ENCODE measurements at regions not wholly inside any gene's neighbourhood (a gene's known extent, or its start where the extent isn't known, plus 50 kb on each side); places are given as distances from the start of the nearest gene placed in this dataset.
"Not testable (repeated sequence)": the region's sequence is repeated elsewhere in the genome, so short reads cannot be mapped to it uniquely, and the experiment has no call there.

DNA sequence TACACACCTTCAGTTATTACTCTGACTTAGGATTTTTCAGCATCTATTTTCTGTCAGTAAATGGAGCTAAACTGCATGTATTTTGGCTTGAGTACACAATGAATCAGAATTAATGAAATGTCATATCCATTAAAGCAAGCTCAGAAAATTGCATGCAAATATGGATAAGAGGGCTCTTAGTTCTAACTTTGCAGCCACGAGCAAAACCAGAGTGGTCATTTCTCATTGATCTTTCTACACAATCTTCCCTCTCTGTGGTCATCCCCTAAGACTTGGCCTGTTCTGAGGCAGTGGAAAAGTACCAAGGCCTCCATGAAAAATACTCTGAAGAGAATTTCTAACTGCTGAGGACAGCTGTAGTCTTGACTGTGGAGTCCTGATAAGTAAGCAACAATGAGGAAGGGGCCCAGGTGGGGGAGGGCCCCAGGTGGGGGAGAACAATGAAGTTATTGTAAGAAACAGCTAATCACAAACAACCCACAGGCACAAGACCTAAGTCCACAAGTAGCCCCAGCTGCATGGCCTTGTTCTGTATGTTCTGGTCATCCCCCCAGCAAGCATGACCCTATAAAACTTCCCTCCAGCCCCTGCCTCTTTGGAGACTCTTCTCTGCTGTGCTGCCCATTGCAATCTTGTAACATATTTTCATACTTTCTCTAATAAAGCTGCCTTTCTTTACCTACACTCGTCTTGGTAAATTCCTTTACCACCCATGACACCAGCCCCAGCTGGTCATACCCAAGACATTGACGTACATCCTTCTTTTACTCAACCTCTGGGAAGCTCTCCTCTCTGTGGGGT is 230.3 kb downstream of the TDRD15 start:
- DNase-seq, result no peak

DNA sequence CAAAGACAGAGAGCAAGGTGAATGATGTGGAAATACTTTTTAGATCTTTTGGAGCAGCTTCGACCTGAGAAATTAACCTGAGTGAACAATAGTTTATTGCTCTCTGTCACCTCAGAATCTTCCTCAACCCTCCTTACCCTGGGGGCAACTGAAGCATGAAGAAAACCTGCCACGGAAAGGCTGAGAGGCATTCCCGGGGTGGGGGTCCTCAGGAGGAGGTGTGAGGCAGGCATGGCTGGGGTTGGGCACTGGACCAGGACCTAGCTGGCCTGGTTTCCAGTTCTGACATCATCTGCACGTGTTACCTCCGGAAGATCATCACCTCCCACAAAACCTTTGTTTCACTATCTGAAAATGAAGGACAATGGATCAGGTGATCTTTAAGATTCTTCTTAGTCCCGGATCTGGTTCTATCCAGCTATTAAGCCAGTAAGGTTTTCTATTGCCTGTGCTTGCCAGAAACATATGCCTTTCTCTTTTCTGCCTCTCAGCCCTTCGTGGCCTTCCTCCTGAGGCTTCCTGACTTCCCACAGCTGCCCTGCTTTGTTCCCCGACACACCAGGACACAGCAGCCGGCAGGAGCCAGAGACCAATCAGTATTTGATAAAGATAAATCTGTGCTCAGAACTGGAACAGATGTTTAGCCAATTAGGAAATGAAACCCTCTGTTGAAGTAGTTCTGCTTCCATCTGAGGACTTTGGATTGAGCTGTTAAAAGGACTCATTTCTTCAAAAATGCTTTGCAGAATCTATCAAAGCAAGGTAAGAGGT is 232.5 kb downstream of the TDRD15 start:
- DNase-seq, result peak; percentile 66

DNA sequence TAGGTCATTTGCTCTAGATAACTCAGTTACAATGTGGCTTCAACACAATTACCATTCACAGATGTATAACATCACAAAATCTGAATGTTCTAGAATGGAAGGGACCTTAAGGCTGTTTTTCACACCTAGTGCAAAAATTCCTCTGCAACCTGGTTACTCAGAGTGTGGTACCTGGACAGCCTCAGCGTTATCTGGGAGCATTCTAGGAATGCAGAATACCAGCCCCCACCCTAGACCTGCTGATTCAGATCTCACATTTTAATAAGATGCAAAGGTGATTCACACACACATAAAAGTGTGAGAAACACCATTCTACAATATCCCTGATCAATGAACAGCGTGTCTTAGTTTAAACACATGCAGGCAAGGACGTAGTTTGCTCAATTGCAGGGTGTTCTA is 233.1 kb downstream of the TDRD15 start:
- DNase-seq, result no peak

DNA sequence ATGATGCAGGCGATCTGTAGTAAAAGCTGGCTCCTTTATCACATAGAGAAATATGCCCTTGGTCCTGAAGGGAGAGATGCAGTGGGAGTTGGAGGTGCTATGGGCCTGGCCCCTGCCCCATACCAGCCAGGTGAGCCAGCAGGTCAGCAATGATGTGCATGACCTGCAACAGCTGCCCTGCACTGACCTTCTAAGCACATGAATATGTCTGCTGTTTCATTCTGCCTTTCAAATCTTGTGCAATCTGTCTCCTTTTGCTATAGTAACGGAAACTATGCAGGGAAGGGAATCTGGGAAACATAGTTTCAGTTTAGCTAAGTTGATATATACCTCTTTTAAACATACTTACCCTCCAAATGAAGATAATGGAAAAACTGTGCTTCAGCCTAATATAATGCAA is 235.2 kb downstream of the TDRD15 start:
- DNase-seq, result no peak

DNA sequence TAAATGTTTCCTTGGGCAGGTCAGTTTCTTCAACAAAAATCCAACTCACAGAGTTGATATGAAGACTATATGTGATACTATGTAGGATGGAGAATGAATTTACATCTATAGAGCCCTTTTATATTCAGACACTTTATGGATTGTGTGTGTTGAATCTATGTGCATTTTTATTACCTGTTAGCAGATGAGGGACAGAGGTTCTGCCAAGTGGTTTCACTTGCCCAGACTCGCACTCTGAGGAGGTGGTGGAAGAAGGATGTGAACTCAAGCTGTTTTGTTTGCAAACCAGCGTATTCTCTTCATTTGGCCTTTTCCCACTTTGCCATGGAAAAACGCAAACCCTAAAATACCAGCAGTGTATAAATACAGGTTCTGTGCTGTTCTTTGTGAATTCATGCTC is 237.6 kb downstream of the TDRD15 start:
- no peak for DNase-seq

DNA sequence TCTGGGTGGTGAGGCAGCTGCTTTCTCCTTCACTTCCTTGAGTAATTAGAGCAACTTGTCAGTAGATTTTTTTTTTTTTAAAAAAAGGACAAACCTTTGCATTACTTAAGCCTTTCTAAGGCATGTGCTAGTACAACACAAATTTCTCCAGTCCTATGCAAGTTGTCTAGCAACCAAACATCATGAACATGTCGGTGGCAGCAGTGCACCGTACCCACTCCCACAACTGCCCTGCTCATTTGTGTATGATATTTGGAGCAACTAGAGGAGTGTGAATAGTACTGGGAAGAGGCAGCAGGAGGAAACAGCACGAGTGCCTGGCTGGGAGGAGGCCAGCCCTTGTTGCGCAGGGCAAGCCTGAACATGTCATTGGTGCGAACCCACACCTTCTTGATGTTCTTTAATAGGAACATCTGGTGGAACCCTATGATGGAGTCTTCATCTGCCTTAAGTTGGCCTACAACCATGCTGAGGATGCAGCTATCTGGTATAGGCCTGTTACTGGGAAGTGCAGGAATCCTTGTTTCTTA is 238.3 kb downstream of the TDRD15 start:
- no peak for DNase-seq

DNA sequence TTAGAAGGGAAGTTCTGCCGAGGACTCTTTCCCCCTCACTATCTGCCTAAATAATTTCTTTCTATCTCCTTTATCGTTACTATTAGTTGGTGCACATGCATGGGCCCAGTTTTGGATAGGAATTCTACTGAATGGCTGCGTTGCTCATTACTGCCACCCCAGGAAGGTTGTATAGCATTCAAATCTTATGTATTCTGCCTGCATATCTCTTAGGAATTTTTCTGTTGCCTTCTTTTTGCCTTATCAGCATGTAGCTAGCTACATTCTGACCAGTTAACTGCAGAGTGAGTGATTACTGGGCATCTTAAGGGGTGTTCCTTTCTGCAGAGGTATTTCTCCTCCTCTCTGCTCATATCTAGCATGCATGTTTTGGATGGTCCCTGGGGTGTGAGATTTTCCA is 239.6 kb downstream of the TDRD15 start:
- DNase-seq, result peak; percentile 4

DNA sequence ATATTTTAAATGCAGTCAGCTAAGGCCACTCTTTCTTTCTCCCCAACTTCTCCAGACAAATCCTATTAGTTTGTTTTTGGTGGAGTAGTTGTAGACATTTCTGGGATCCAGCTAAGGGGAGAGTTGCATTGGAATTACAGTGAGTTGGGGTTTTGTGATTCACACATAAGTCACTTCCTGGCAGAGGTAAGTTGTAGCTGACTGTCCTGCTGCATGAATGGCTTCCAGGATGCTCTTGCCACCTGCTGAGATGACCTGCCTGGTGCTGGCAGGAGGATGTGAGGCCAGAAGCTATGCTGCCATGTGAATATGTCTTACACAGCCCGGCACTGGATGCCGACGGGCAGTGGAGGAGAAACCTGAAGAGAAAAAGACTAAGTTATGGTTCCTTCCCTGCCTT is 243.7 kb downstream of the TDRD15 start:
- DNase-seq, result no peak

DNA sequence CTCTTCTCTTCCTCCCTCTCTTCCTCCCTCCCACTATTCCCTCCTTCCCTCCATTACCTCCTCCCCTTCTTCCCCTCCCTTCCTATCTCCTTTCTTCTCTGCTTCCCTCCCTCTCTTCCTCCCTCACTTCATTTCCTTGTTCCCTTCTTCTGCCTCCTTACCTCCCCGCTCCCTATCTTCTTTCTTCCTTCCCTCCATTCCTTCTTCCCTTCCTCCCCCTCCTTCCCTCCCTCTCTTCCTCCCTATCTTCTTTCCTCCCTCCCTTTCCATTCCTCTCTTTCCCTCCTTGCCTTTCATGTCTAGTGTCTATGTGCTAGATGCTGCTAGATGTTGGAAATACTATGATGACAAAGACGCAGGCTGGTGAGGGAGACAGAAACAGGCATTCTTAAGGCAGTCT is 246.0 kb downstream of the TDRD15 start:
- no peak for DNase-seq

DNA sequence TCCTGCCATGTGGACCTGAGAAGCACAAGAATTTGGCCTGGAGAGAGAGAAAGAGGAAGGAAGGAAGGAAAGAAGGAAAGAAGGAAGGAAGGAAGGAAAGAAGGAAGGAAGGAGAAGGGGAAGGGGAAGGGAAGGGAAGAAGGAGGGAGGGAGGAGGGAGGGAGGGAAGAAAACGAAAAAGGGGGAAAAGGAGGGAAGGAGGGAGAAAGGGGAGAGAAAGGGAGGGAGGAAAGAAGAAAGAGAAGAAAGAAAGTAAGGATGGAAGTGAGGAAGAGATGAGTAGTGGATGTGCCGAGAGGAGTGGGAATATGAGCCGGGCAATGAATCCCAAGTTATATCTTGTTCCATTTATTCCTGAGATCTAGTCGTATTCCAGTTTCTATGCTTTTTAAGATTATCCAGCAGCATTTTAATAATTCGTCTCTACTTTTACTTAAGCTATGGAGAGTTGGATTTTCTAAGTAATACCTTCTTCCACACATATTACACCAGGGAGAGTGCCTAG is 247.8 kb downstream of the TDRD15 start:
- no peak for DNase-seq

DNA sequence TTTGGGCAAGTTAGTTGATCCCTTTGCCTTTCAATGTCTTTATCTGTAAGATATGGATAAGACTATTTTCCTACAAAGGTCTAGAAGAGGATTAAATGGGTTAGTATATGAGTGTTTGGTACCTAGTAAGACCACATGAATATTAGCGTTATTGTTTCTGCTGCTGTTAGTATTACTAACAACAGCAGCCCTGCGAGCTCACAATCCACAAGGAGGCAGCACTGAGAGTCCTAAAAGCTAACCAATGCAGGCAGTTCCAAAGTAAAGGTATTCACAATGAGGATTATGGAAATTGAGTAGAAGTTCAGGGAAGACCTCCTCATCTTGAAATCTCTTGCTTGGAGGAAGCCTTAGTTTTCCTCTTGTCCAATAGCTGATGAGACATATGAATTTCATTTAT is 248.9 kb downstream of the TDRD15 start:
- DNase-seq, result peak; percentile 67

DNA sequence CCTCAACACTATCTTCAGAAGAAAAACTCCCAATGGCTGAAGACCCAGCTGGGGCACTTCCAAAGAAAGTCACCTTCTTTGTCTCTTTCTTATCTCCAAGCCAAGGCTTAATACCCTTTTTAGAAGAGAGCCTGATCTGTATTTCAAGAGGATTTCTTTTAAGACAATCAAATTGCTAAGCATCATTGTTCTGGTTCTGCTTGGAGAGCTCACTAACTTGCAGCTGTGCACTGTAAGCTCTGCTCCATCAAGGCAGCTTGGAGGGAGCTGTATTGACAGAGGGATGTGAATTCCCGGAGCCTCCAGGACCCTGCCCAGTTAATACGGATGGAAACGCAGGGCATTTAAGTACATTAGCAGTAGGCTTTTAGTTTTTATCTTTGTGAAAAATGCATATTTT is 253.1 kb downstream of the TDRD15 start:
- DNase-seq, result peak; percentile 62

DNA sequence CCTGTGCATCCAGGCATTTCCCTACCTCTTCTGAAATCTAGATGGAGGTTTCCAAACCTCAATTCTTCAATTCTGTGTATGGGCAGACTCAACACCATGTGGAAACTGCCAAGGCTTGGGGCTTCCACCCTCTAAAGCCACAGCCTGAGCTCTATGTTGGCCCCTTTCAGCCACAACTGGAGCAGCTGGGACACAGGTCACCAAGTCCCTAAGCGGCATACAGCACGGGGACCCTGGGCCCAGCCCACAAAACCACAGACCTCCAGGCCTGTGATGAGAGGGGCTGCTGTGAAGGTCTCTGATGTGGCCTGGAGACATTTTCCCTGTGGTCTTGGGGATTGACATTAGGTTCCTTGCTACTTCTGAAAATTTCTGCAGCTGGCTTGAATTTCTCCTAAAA is 255.4 kb downstream of the TDRD15 start:
- DNase-seq, result no peak

DNA sequence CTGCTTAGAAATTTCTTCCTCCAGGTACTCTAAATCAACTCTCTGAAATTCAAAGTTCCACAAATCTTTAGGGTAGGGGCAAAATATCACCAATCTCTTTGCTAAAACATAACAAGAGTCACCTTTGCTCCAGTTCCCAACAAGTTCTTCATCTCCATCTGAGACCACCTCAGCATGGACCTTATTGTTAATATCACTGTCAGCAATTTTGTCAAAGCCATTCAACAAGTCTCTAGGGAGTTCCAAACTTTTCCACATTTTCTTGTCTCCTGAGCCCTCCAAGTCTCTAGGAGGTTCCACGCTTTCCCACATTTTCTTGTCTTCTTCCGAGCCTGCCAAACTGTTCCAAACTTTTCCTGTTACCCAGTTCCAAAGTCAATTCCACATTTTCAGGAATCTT is 255.9 kb downstream of the TDRD15 start:
- DNase-seq, result not testable (repeated sequence)

DNA sequence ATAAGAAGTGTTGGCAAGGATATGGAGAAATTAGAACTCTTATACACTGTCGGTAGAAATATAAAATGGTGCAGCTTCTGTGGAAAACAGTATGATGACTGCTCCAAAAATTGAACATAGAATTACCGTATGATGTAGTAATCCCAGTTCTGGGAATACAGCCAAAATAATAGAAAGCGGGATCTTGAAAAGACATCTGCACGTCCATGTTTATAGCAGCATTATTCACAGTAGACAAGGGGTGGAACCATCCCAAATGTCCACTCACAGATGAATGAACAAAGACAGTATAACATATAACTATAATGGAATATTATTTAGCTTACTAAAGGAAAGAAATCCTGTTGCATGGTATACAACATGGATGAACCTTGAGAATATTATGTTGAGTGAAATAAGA is 257.7 kb downstream of the TDRD15 start:
- peak; percentile 38 for DNase-seq

DNA sequence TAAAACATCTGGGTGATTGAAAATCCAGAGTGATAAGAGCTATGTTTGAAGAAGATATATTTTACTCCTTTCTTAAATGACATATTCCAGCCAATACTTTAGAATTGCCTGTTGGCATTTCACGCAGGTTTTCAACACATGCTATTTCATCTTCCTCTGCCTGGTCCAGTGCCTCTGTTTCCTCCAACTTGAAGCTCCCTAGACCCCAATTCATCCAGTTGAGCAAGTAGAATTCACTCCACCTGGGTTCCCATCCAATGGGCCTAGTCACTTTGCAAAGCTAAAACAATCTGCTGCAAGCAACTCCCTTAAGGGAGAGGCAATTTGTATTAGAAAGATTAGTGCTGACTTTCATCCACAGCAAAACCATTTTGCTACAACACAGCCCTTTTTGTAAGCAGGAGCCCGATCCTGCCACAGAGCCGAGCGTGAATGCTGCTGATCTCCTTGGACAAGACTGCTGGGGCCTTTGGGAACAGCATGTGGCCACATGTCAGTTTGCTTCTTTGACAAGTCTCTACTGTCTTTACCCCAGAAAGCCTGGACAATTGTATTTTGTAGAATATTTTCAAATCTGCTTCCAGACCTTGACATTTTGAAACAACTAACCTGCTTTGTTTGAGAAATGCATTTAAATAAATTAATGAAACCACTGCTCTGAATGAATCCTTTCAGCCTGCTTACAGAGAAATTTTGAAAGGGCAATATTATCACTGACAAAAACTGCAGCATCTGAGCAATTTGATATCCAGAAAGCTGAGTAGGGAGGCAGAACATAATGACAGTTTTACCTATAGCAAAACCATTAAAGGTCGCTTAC is 259.1 kb downstream of the TDRD15 start:
- peak; percentile 26 for DNase-seq

DNA sequence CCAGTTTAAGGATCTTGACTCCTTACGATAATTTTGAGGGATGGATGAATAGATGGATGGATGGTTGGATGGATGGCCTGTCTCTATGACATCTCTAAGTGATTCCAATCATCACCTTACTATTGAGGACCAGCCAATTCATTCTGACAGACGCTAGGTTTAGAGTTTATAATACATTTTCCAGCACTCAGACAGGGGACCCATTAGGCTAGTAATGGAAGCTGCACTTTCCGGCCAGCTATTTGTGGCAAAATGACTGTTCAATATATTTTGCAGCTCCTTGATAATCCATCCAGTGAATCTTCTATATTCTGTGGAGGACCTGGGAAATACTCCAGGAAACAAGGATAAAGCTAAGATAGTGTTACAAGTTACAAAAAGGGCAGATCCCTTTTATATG is 262.9 kb downstream of the TDRD15 start:
- DNase-seq, result no peak

DNA sequence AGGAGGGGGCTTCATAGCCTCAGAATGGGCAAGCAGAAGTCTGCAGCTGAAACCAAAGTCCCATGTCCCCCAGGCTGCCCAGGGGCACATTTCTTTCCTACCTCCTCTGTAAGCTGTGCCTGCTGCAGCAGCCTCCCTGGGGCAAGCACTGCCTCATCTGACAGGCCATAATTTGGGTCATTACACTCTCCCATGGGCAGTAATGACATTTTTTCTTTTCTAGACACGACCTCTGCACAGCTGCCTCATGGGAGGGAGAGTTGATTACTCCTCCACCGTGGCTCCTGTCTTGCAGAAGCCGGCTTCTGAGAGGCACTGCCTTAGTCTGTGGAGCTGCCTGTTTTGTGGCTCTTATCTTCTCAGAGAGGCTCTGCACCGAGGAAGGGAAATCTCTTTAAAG is 268.9 kb downstream of the TDRD15 start:
- no peak for DNase-seq

DNA sequence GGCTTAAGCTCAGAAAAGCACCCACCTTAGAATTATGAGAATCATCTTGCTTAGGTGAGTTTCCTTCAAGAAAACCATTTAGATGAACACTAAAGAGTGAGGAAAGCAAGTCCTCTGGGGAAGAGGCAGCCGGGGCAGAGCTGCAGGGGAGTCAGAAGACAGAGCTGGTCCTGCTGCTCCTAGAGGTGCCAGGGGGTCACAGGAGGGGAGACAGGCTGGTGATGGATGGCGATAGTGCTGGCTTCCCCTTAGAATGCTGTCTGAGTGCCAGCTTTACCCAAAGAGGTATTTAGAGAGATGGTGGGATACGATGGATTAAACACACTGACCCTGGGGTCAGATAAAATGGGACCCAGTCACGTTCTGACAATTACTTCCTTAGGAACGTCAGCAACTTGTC is 269.4 kb downstream of the TDRD15 start:
- DNase-seq, result no peak

DNA sequence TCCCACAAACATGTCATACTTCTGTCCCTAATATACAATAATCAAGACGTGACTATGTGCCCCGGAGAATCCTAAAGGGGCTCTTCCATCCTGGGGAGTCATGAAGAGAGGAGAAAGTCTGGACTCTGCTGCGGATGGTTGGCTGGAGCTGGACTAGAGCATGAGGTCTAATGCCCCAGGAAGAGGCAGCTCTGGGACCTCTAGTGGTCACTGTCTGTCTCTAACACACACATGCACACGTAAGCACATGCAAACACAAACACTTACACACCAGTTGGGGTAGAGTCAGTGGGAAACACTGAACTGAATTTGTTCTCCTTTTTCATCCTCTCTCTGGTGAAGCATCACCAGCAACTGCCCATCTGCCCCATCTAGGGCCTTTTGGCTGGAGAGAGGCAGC is 271.6 kb downstream of the TDRD15 start:
- DNase-seq, result peak; percentile 39

DNA sequence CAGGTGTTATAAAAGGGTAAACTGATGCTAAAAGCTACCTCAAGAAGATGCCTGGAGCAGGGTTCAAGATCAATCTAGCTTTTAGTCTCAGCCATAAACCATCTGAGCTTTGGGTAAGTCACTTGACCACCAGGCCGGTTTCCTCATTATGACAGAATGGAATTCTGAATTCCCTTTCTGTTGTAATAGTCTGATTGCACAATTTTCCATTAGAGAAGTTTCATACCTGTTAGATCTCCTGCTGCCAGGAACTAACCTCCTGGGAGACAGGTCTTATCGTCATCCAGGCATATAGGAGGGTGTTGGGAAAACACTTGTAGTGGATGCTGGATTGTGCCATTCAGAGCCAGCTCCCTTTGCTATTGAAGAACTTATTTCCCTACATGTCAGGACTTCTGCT is 272.5 kb downstream of the TDRD15 start:
- no peak for DNase-seq

DNA sequence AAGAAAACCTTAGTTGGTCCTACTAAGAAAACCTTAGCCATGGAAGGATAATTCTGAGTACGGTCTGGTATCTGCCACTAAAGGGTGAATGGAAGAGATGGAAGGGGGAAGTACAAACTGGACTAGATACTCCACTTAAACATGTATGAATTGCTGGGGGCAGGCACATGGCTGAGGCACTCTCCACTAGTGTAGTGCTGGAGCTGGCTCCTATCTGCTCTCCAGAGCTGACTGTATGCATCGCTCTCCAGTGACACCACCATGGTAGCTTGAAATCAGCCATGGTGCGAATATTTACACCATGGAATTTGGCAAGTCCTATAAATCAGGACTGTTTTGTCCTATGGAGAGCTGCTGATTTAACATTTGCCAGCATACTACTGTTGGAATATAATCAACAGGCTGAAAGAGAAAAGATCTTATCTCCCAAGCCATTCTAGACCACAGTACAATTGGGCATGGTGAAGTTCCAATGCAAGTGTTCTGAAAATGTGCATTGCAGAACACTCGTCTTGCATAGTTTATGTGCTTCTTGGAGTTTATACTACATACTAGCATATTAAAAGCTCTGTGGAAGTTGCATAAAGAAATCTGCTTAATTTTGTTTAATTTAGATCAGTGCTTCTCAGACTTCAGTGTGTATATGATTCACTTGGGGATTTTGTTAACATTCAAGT is 277.4 kb downstream of the TDRD15 start:
- no peak for DNase-seq

DNA sequence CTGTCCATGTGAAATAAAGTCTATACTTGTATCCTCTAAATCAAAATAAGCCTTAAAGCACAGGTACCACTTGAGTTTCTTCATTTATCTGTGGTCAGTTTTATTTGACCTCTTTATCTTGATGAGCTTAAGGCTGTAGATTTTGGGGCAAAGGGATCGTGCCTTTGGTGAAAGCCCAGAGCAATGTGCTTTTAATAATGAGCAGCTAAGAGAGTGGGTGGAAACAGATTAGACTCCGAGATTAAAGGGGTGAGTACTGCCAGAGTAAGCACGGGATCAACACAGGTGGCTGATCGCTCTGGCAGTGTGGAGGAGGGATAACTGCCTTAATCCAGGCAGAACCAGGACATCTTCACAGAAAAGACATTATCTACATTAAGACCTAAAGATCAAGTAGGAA is 280.4 kb downstream of the TDRD15 start:
- DNase-seq, result peak; percentile 92
